ENCODE measurements at regions not wholly inside any gene's neighbourhood (a gene's known extent, or its start where the extent isn't known, plus 50 kb on each side); places are given as distances from the start of the nearest gene placed in this dataset.
"Not testable (repeated sequence)": the region's sequence is repeated elsewhere in the genome, so short reads cannot be mapped to it uniquely, and the experiment has no call there.

DNA sequence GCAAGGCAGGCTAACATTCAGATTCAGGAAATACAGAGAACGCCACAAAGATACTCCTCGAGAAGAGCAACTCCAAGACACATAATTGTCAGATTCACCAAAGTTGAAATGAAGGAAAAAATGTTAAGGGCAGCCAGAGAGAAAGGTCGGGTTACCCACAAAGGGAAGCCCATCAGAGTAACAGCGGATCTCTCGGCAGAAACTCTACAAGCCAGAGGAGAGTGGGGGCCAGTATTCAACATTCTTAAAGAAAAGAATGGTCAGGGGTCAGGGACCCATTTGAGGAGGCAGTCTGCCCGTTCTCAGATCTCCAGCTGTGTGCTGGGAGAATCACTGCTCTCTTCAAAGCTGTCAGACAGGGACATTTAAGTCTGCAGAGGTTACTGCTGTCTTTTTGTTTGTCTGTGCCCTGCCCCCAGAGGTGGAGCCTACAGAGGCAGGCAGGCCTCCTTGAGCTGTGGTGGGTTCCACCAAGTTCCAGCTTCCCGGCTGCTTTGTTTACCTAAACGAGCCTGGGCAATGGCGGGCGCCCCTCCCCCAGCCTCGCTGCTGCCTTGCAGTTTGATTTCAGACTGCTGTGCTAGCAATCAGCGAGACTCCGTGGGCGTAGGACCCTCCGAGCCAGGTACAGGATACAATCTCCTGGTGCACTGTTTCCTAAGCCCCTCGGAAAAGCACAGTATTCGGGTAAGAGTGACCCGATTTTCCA lies 526.5 kb upstream of the PPP2R3A start:
- H3K4me1 ChIP-seq (ENCODE audit: insufficient read depth, low read length); POLR2A ChIA-PET (ENCODE audit: partially characterized antibody): not testable (repeated sequence)

DNA sequence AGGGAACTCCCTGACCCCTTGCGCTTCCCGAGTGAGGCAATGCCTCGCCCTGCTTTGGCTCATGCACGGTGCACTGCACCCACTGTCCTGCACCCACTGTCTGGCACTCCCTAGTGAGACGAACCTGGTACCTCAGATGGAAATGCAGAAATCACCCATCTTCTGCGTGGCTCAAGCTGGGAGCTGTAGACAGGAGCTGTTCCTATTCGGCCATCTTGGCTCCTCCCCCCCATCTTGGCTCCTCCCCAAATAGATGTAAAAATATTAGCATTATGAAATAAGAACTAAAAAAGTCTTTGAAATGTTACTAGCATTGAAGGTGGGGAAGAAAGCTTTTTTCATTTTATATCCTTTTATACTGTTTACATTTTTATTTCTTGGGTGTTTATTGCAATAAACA lies 525.9 kb upstream of the PPP2R3A start:
- CTCF ChIA-PET (ENCODE audit: partially characterized antibody); H3K9me3 ChIP-seq (ENCODE audit: control insufficient read depth in 1 of 2, low read length in 2 of 2); H3K9me3 Mint-ChIP-seq; H3K27me3 Mint-ChIP-seq; H3K36me3 ChIP-seq (ENCODE audit: insufficient read depth, low read length); H3K27ac ChIP-seq (ENCODE audit: low read depth, low read length); H3K27me3 ChIP-seq (ENCODE audit: insufficient read depth, low read length); H3K27ac Mint-ChIP-seq; H3K4me3 Mint-ChIP-seq; H3K4me3 ChIP-seq (ENCODE audit: low read length in 2 of 2); H3K4me1 ChIP-seq (ENCODE audit: insufficient read depth, low read length); DNase-seq; POLR2A ChIA-PET (ENCODE audit: partially characterized antibody); intact Hi-C loops (cut with micrococcal nuclease); H3K36me3 Mint-ChIP-seq; H3K4me1 Mint-ChIP-seq: not testable (repeated sequence)

More for the DNA sequence above, 526.5 kb upstream of the PPP2R3A start:
- H3K4me1 Mint-ChIP-seq; H3K27ac Mint-ChIP-seq; intact Hi-C loops (cut with micrococcal nuclease); H3K4me3 Mint-ChIP-seq; H3K27me3 ChIP-seq (ENCODE audit: insufficient read depth, low read length); H3K9me3 ChIP-seq (ENCODE audit: control insufficient read depth in 1 of 2, low read length in 2 of 2); H3K27me3 Mint-ChIP-seq; CTCF ChIA-PET (ENCODE audit: partially characterized antibody); H3K36me3 Mint-ChIP-seq; H3K36me3 ChIP-seq (ENCODE audit: insufficient read depth, low read length); H3K27ac ChIP-seq (ENCODE audit: low read depth, low read length); H3K4me3 ChIP-seq (ENCODE audit: low read length in 2 of 2); DNase-seq: not testable (repeated sequence)
- H3K9me3 Mint-ChIP-seq, result peaks cover 0 to 10% (median 4%) of the 10 kb centered on the region in 8 donors

DNA sequence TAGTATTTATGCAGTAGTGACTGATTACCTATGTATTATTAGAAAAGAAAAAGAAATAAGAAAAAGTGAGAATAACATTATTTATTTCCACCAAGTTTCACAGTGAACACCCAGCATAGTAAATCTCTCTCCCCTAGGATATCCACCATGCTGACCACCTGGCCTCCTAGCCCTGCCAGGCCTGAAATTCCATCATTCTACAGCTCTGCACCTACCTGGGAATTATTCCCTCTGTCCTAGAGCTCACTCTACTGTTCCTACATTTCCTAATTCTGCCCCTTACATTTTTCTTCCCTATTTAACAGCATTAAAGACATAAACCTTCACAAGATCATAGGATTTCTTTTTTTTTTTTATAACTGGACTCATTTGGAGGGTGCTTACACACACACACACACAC lies 525.3 kb upstream of the PPP2R3A start:
- H3K27ac Mint-ChIP-seq, result no peak overlapping the region
- Histone ChIP-seq H3K36me3 (ENCODE audit: insufficient read depth, low read length) (no peaks in the 10 kb centered on the region), H3K4me3 (ENCODE audit: low read length in 2 of 2) (no peak overlapping the region), H3K9me3 (ENCODE audit: control insufficient read depth in 1 of 2, low read length in 2 of 2) (no peaks in the 10 kb centered on the region), H3K27ac (ENCODE audit: low read depth, low read length) (no peak overlapping the region), H3K4me1 (ENCODE audit: insufficient read depth, low read length) (no peaks in the 10 kb centered on the region), H3K27me3 (ENCODE audit: insufficient read depth, low read length) (no peaks in the 10 kb centered on the region)
- POLR2A ChIA-PET (ENCODE audit: partially characterized antibody), result no interaction called here
- intact Hi-C loops (cut with micrococcal nuclease), result no loop called here
- CTCF ChIA-PET (ENCODE audit: partially characterized antibody), result no interaction called here
- H3K4me3 Mint-ChIP-seq, result no peak overlapping the region
- peaks cover 0 to 2% (median 0%) of the 10 kb centered on the region in 8 donors for H3K9me3 Mint-ChIP-seq
- H3K36me3 Mint-ChIP-seq, result no peaks in the 10 kb centered on the region
- no peak for DNase-seq
- no peaks in the 10 kb centered on the region for H3K4me1 Mint-ChIP-seq
- no peaks in the 10 kb centered on the region for H3K27me3 Mint-ChIP-seq

DNA sequence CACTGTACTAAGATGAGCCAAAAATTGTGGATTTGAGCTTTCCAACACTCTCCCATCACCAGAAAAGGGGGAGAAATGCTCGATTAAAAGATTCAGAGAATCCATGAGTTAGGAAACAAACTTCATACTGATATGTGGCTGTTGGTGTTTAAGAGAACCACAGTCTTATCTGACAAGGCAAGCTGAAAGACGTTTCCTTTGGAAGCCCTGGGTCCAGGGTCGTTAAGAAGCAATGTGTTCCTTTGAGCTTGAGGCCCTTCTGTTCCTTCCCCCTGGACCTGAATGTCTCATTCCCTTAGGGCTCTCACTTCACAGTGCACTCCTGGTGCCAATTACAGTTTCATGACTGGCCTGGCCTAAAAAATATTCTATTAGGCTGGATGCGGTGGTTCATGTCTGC lies 524.8 kb upstream of the PPP2R3A start:
- Mint-ChIP-seq H3K27ac (no peak overlapping the region), H3K4me1 (no peaks in the 10 kb centered on the region)

DNA sequence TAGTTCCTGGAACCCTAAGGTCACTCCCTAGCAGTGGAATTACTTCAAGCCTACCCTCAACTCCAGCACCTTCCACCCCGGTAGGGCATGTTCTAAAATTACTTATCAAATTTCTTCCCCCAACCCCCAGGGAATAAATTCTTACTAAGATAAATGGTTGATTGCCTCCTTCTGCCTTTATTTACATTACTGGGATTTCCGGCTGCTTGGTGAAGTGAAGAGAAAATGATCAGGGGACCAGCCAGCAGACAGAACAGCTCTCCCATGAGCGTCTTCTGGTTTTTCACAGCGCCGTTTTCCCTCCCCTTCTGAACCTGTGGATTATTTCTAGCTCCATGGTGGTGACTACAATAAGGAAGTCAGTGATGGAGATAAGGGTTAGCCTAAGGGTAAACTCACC lies 521.5 kb upstream of the PPP2R3A start:
- ChIA-PET POLR2A (ENCODE audit: partially characterized antibody) (no interaction called here), CTCF (ENCODE audit: partially characterized antibody) (no interaction called here)
- H3K4me3 Mint-ChIP-seq, result no peak overlapping the region
- peaks cover 0 to 2% (median 0%) of the 10 kb centered on the region in 8 donors for H3K9me3 Mint-ChIP-seq
- DNase-seq, result no peak
- Histone ChIP-seq H3K27ac (ENCODE audit: low read depth, low read length) (no peak overlapping the region), H3K9me3 (ENCODE audit: control insufficient read depth in 1 of 2, low read length in 2 of 2) (no peaks in the 10 kb centered on the region), H3K4me1 (ENCODE audit: insufficient read depth, low read length) (no peaks in the 10 kb centered on the region), H3K4me3 (ENCODE audit: low read length in 2 of 2) (no peak overlapping the region), H3K27me3 (ENCODE audit: insufficient read depth, low read length) (no peaks in the 10 kb centered on the region), H3K36me3 (ENCODE audit: insufficient read depth, low read length) (no peaks in the 10 kb centered on the region)
- no peaks in the 10 kb centered on the region for H3K4me1 Mint-ChIP-seq
- H3K27me3 Mint-ChIP-seq, result no peaks in the 10 kb centered on the region
- intact Hi-C loops (cut with micrococcal nuclease), result no loop called here
- H3K27ac Mint-ChIP-seq, result no peak overlapping the region
- no peaks in the 10 kb centered on the region for H3K36me3 Mint-ChIP-seq

More for the DNA sequence above, 524.8 kb upstream of the PPP2R3A start:
- CTCF ChIA-PET (ENCODE audit: partially characterized antibody), result no interaction called here
- H3K36me3 ChIP-seq (ENCODE audit: insufficient read depth, low read length), result no peaks in the 10 kb centered on the region
- Mint-ChIP-seq H3K9me3 (peaks cover 0 to 2% (median 0%) of the 10 kb centered on the region in 8 donors), H3K4me3 (no peak overlapping the region), H3K36me3 (no peaks in the 10 kb centered on the region), H3K27me3 (no peaks in the 10 kb centered on the region)
- no peaks in the 10 kb centered on the region for H3K27me3 ChIP-seq (ENCODE audit: insufficient read depth, low read length)
- H3K27ac ChIP-seq (ENCODE audit: low read depth, low read length), result no peak overlapping the region
- H3K4me3 ChIP-seq (ENCODE audit: low read length in 2 of 2), result no peak overlapping the region
- intact Hi-C loops (cut with micrococcal nuclease), result no loop called here
- DNase-seq, result no peak
- no peaks in the 10 kb centered on the region for H3K4me1 ChIP-seq (ENCODE audit: insufficient read depth, low read length)
- POLR2A ChIA-PET (ENCODE audit: partially characterized antibody), result no interaction called here
- H3K9me3 ChIP-seq (ENCODE audit: control insufficient read depth in 1 of 2, low read length in 2 of 2), result no peaks in the 10 kb centered on the region

DNA sequence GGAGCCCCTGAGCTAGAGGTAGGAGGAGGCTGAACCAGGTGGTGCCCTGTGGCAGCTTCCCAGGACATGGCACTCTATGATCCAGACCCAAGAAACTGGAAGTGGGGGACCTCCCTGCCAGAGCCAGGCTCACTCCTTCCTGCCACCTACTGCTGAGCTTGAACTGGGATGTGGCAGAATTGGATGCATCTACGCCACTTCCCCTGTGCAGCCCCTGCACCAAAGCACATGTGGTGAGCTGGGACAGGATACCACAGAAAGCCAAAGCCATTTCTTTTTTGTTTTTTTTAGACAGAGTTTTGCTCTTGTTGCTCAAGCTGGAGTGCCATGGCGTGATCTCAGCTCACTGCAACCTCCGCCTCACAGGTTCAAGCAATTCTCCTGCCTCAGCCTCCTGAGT lies 518.0 kb upstream of the PPP2R3A start:
- Mint-ChIP-seq H3K27ac (no peak overlapping the region), H3K4me1 (no peaks in the 10 kb centered on the region), H3K9me3 (peaks cover 0 to 5% (median under 1%) of the 10 kb centered on the region in 8 donors), H3K27me3 (no peaks in the 10 kb centered on the region), H3K4me3 (no peak overlapping the region), H3K36me3 (no peaks in the 10 kb centered on the region)
- ChIA-PET CTCF (ENCODE audit: partially characterized antibody) (no interaction called here), POLR2A (ENCODE audit: partially characterized antibody) (no interaction called here)
- intact Hi-C loops (cut with micrococcal nuclease), result no loop called here
- H3K4me3 ChIP-seq (ENCODE audit: low read length in 2 of 2), result no peak overlapping the region
- no peaks in the 10 kb centered on the region for H3K36me3 ChIP-seq (ENCODE audit: insufficient read depth, low read length)
- H3K9me3 ChIP-seq (ENCODE audit: control insufficient read depth in 1 of 2, low read length in 2 of 2), result no peaks in the 10 kb centered on the region
- no peaks in the 10 kb centered on the region for H3K27me3 ChIP-seq (ENCODE audit: insufficient read depth, low read length)
- no peak for DNase-seq
- H3K4me1 ChIP-seq (ENCODE audit: insufficient read depth, low read length), result no peaks in the 10 kb centered on the region
- H3K27ac ChIP-seq (ENCODE audit: low read depth, low read length), result no peak overlapping the region

DNA sequence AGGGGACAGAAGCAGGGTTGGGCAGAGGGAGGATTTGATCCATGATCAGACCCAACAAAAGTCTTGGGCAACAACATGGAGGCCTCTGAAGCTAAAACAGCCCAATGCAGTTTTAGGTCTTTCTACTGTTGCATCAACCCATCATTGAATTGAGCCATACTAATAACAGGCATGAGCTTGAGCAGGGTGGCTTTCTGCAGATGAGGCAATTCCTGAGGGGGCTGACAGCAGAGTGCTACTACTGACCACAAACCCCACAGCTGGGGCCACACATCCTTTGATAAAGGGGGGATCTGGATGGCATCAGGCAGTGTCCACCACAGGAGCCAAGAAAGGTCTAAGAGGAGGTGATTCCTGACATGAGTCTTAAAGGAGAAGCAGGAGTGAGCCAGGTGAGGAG lies 517.0 kb upstream of the PPP2R3A start:
- no peak for DNase-seq
- ChIA-PET CTCF (ENCODE audit: partially characterized antibody) (no interaction called here), POLR2A (ENCODE audit: partially characterized antibody) (no interaction called here)
- H3K9me3 ChIP-seq (ENCODE audit: control insufficient read depth in 1 of 2, low read length in 2 of 2), result no peaks in the 10 kb centered on the region
- H3K4me3 ChIP-seq (ENCODE audit: low read length in 2 of 2), result no peak overlapping the region
- Mint-ChIP-seq H3K27me3 (no peaks in the 10 kb centered on the region), H3K27ac (no peak overlapping the region), H3K4me1 (no peaks in the 10 kb centered on the region), H3K36me3 (no peaks in the 10 kb centered on the region), H3K9me3 (peaks cover 0 to 5% (median 0%) of the 10 kb centered on the region in 8 donors), H3K4me3 (no peak overlapping the region)
- H3K27me3 ChIP-seq (ENCODE audit: insufficient read depth, low read length), result no peaks in the 10 kb centered on the region
- H3K36me3 ChIP-seq (ENCODE audit: insufficient read depth, low read length), result no peaks in the 10 kb centered on the region
- H3K27ac ChIP-seq (ENCODE audit: low read depth, low read length), result no peak overlapping the region
- H3K4me1 ChIP-seq (ENCODE audit: insufficient read depth, low read length), result no peaks in the 10 kb centered on the region
- intact Hi-C loops (cut with micrococcal nuclease), result no loop called here

DNA sequence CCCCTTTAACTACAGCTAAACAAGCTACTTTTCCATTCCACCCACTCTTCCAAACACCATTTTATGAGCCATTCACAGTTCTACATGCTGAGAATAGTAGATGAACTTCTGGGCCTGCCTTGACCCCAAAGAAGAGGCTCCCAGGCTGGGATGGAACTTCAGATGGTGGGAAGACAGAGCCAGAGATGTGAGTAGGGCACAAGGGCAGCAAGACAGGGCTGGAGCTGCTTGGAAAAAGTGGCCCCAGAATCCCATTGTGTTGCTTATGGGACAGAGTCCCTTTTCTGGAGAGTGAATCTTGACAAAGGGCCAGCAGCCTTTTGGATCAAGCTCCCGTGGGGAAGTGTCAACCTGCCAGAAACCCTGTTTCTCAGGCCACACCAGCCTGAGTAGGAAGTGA lies 516.5 kb upstream of the PPP2R3A start:
- H3K4me3 ChIP-seq (ENCODE audit: low read length in 2 of 2), result no peak overlapping the region
- no peaks in the 10 kb centered on the region for H3K27me3 ChIP-seq (ENCODE audit: insufficient read depth, low read length)
- Mint-ChIP-seq H3K27me3 (no peaks in the 10 kb centered on the region), H3K4me3 (no peak overlapping the region), H3K36me3 (no peaks in the 10 kb centered on the region), H3K27ac (no peak overlapping the region), H3K4me1 (no peaks in the 10 kb centered on the region), H3K9me3 (peaks cover 0 to 5% (median 0%) of the 10 kb centered on the region in 8 donors)
- H3K9me3 ChIP-seq (ENCODE audit: control insufficient read depth in 1 of 2, low read length in 2 of 2), result no peaks in the 10 kb centered on the region
- POLR2A ChIA-PET (ENCODE audit: partially characterized antibody), result no interaction called here
- H3K27ac ChIP-seq (ENCODE audit: low read depth, low read length), result no peak overlapping the region
- H3K4me1 ChIP-seq (ENCODE audit: insufficient read depth, low read length), result no peaks in the 10 kb centered on the region
- intact Hi-C loops (cut with micrococcal nuclease), result no loop called here
- CTCF ChIA-PET (ENCODE audit: partially characterized antibody), result no interaction called here
- no peak for DNase-seq
- H3K36me3 ChIP-seq (ENCODE audit: insufficient read depth, low read length), result no peaks in the 10 kb centered on the region

All from CD4-positive, alpha-beta memory T cell (primary cell).